ENCODE measurements at regions not wholly inside any gene's neighbourhood (a gene's known extent, or its start where the extent isn't known, plus 50 kb on each side); places are given as distances from the start of the nearest gene placed in this dataset.
"Not testable (repeated sequence)": the region's sequence is repeated elsewhere in the genome, so short reads cannot be mapped to it uniquely, and the experiment has no call there.

- no peak for DNase-seq
These were observed 166.9 kb upstream of the GRK3 start for GRCh38 chr22:25397616-25398015.

GRCh38 chr22:25398591-25399062, 165.8 kb upstream of the GRK3 start:
- DNase-seq, result peak; percentile 67

GRCh38 chr22:25399649-25400151, 164.8 kb upstream of the GRK3 start:
- no peak for DNase-seq

- DNase-seq, result no peak
These were observed 162.3 kb upstream of the GRK3 start for GRCh38 chr22:25402160-25402500.

GRCh38 chr22:25402501-25403283, 161.8 kb upstream of the GRK3 start:
- DNase-seq, result no peak

- no peak for DNase-seq
These were observed 161.1 kb upstream of the GRK3 start for GRCh38 chr22:25403284-25403810.

GRCh38 chr22:25403811-25404471, 160.5 kb upstream of the GRK3 start:
- no peak for DNase-seq

- no peak for DNase-seq
These were observed 159.9 kb upstream of the GRK3 start for GRCh38 chr22:25404556-25404927.

GRCh38 chr22:25404928-25405816, 159.3 kb upstream of the GRK3 start:
- DNase-seq, result no peak

GRCh38 chr22:25405841-25406509, 158.5 kb upstream of the GRK3 start:
- no peak for DNase-seq

- DNase-seq, result no peak
These were observed 157.8 kb upstream of the GRK3 start for GRCh38 chr22:25406510-25407210.

GRCh38 chr22:25407226-25407858, 157.1 kb upstream of the GRK3 start:
- no peak for DNase-seq

GRCh38 chr22:25407859-25408229, 156.6 kb upstream of the GRK3 start:
- DNase-seq, result no peak

- DNase-seq, result no peak
These were observed 155.2 kb upstream of the GRK3 start for GRCh38 chr22:25409240-25409639.

- DNase-seq, result no peak
These were observed 153.6 kb upstream of the GRK3 start for GRCh38 chr22:25410849-25411248.

GRCh38 chr22:25413620-25414019, 150.9 kb upstream of the GRK3 start:
- no peak for DNase-seq

- DNase-seq, result not testable (repeated sequence)
These were observed 148.7 kb upstream of the GRK3 start for GRCh38 chr22:25415731-25416130.

GRCh38 chr22:25417826-25418225, 146.6 kb upstream of the GRK3 start:
- DNase-seq, result not testable (repeated sequence)

- DNase-seq, result no peak
These were observed 145.0 kb upstream of the GRK3 start for GRCh38 chr22:25419247-25420113.

- not testable (repeated sequence) for DNase-seq
These were observed 144.4 kb upstream of the GRK3 start for GRCh38 chr22:25420114-25420441.

Data from DMS79 (cell line).